Gastrocnemius medialis (tissue), 4 donors: ENCODE measurements at regions not wholly inside any gene's neighbourhood (a gene's known extent, or its start where the extent isn't known, plus 50 kb on each side); places are given as distances from the start of the nearest gene placed in this dataset.

Experiments
- ATAC-seq, 2 donors: fragments of 150-250 bp; one replicate each; pipeline ENCODE4 v1.9.1; 2016
- DNase-seq, 2 donors: peaks; one replicate each; pipeline ENCODE4 v3.0.0-alpha.2; 2019
- H3K27ac ChIP-seq, 4 donors: fragments of 200-600 bp; sonication (generic); 1 replicate in 1 of 4; 2 replicates in 3 of 4; pipeline ENCODE4 v1.5.1; 2016 to 2018; ENCODE audit warnings: mild to moderate bottlenecking in 2 of 4, moderate library complexity in 1 of 4
- H3K27me3 ChIP-seq, 3 donors: fragments of 200-600 bp; sonication (generic) in 2 of 3; 1 replicate in 1 of 3; 2 replicates in 2 of 3; pipeline versions ENCODE4 v1.5.1 to v1.6.0; 2016 to 2019; ENCODE audit warnings: mild to moderate bottlenecking in 1 of 3, moderate library complexity in 1 of 3
- H3K36me3 ChIP-seq, 2 donors: fragments of 200-600 bp; sonication (generic) in 1 of 2; one replicate each; pipeline ENCODE4 v1.5.1; 2017 to 2018
- H3K4me1 ChIP-seq, 2 donors: fragments of 200-600 bp; sonication (generic) in 1 of 2; one replicate each; pipeline ENCODE4 v1.5.1; 2016 to 2017; ENCODE audit warnings: mild to moderate bottlenecking in 2 of 2
- H3K4me3 ChIP-seq, 4 donors: fragments of 200-600 bp; sonication (generic) in 3 of 4; 1 replicate in 1 of 4; 2 replicates in 3 of 4; pipeline ENCODE4 v1.5.1; 2016 to 2019; ENCODE audit warnings: mild to moderate bottlenecking in 2 of 4
- H3K9me3 ChIP-seq, 3 donors: fragments of 200-600 bp; sonication (generic) in 2 of 3; 1 replicate in 1 of 3; 2 replicates in 2 of 3; pipeline ENCODE4 v1.5.1; 2016 to 2019
- CTCF ChIP-seq, 5 experiments: fragments of 450-650 bp in 3 of 5; fragments of 200-600 bp in 2 of 5; sonication (generic) in 2 of 5; IDR thresholded peaks in 4 of 5; conservative IDR thresholded peaks in 1 of 5; 1 replicate in 4 of 5; 2 replicates in 1 of 5; pipeline ENCODE4 v1.5.1; 2016 to 2019; ENCODE audit warnings: antibody characterized with exemption in 5 of 5, mild to moderate bottlenecking in 3 of 5, moderate library complexity in 3 of 5
- POLR2A ChIP-seq, 2 donors: fragments of 450-650 bp; IDR thresholded peaks; one replicate each; pipeline ENCODE4 v1.6.1; 2017; ENCODE audit warnings: antibody characterized with exemption in 2 of 2, mild to moderate bottlenecking in 2 of 2, moderate library complexity in 2 of 2
- in situ Hi-C, 4 donors: fragments of 200-750 bp; cut with MboI; loops; one replicate each; pipeline versions ENCODE4 v1.15.0 to v1.8.0; 2017; ENCODE audit warnings: low sequenced_read_pairs in 4 of 4
- intact Hi-C: fragments of 100-400 bp; cut with DNase I; formaldehyde crosslinking; loops from one replicate; pipeline ENCODE4 v1.15.1; 2023; ENCODE audit warnings: low total_unique reads

DNA sequence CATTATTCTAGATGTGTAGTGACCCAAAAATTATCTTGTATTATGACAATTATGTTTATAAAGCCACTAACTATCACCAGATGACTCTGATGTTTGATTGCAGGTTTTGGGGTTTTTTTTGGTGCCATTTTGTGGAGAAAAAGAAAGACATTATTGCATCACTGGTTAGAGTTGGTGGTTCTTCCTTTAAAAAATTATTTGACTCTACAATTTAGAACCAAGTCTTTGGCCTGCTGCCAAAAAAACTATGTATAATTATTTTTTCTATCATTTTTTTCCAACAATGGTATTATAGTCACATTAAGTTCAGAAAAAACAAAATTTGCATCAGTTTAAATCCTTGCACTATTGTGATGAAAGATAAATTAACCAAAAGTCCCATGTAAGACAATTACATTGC, 258.6 kb upstream of the GRM7 start:
- no peaks in the 10 kb centered on the region for H3K4me1 ChIP-seq
- no peak overlapping the region for H3K4me3 ChIP-seq
- no peaks in the 10 kb centered on the region for H3K9me3 ChIP-seq
- ATAC-seq (no peak), DNase-seq (no peak)
- TF ChIP-seq CTCF (IDR thresholded peaks at IDR 0.05 in 4 of 5, conservative IDR thresholded peaks at IDR 0.05 in 1 of 5) (no peak), POLR2A (IDR thresholded peaks at IDR 0.05) (no peak)
- no peak overlapping the region for H3K27ac ChIP-seq
- intact Hi-C loops = no loop called here
- in situ Hi-C loops = no loop called here
- H3K27me3 ChIP-seq = no peaks in the 10 kb centered on the region
- H3K36me3 ChIP-seq = no peaks in the 10 kb centered on the region

GRCh38 chr3:6605227-6605626, 255.7 kb upstream of the GRM7 start:
- no peak overlapping the region for H3K4me3 ChIP-seq
- H3K9me3 ChIP-seq = no peaks in the 10 kb centered on the region
- H3K27ac ChIP-seq = no peak overlapping the region
- DNase-seq (no peak), ATAC-seq (no peak)
- H3K36me3 ChIP-seq = no peaks in the 10 kb centered on the region
- in situ Hi-C loops (no loop called here), intact Hi-C loops (no loop called here)
- H3K27me3 ChIP-seq = no peaks in the 10 kb centered on the region
- H3K4me1 ChIP-seq = no peaks in the 10 kb centered on the region
- TF ChIP-seq POLR2A (IDR thresholded peaks at IDR 0.05) (no peak), CTCF (IDR thresholded peaks at IDR 0.05 in 4 of 5, conservative IDR thresholded peaks at IDR 0.05 in 1 of 5) (no peak)

- DNase-seq (no peak), ATAC-seq (no peak)
- TF ChIP-seq CTCF (IDR thresholded peaks at IDR 0.05 in 4 of 5, conservative IDR thresholded peaks at IDR 0.05 in 1 of 5) = no peak
- no peak for TF ChIP-seq POLR2A (IDR thresholded peaks at IDR 0.05)
- no peak overlapping the region for H3K27ac ChIP-seq
- H3K36me3 ChIP-seq = no peaks in the 10 kb centered on the region
- intact Hi-C loops (no loop called here), in situ Hi-C loops (no loop called here)
- H3K9me3 ChIP-seq = no peaks in the 10 kb centered on the region
- H3K4me3 ChIP-seq = no peak overlapping the region
- no peaks in the 10 kb centered on the region for H3K4me1 ChIP-seq
- H3K27me3 ChIP-seq = no peaks in the 10 kb centered on the region
These were observed 252.1 kb upstream of the GRM7 start for GRCh38 chr3:6608843-6609242.

GRCh38 chr3:6612034-6612616, 248.8 kb upstream of the GRM7 start:
- no peaks in the 10 kb centered on the region for H3K27me3 ChIP-seq
- no peak overlapping the region for H3K27ac ChIP-seq
- no peaks in the 10 kb centered on the region for H3K4me1 ChIP-seq
- no peak for ATAC-seq
- intact Hi-C loops = no loop called here
- TF ChIP-seq CTCF (IDR thresholded peaks at IDR 0.05 in 4 of 5, conservative IDR thresholded peaks at IDR 0.05 in 1 of 5) (no peak), POLR2A (IDR thresholded peaks at IDR 0.05) (no peak)
- no peaks in the 10 kb centered on the region for H3K36me3 ChIP-seq
- in situ Hi-C loops = no loop called here
- H3K4me3 ChIP-seq = no peak overlapping the region
- no peaks in the 10 kb centered on the region for H3K9me3 ChIP-seq
- DNase-seq = no peak

- Histone ChIP-seq H3K9me3 (no peaks in the 10 kb centered on the region), H3K4me1 (no peaks in the 10 kb centered on the region), H3K36me3 (no peaks in the 10 kb centered on the region), H3K27me3 (no peaks in the 10 kb centered on the region), H3K27ac (no peak overlapping the region), H3K4me3 (no peak overlapping the region)
- ATAC-seq (no peak), DNase-seq (no peak)
- in situ Hi-C loops = no loop called here
- no peak for TF ChIP-seq CTCF (IDR thresholded peaks at IDR 0.05 in 4 of 5, conservative IDR thresholded peaks at IDR 0.05 in 1 of 5)
- TF ChIP-seq POLR2A (IDR thresholded peaks at IDR 0.05) = no peak
- intact Hi-C loops = no loop called here
These were observed 238.7 kb upstream of the GRM7 start for GRCh38 chr3:6622260-6622659.
